Activated CD4-positive, alpha-beta T cell treated with anti-CD3 and anti-CD28 coated beads, Interleukin-2, Interleukin-6, amounts not matched to agents 100 ng/mL and 50 ng/mL, durations not matched to agents 16 hours and 8 hours (primary cell): ENCODE measurements at regions not wholly inside any gene's neighbourhood (a gene's known extent, or its start where the extent isn't known, plus 50 kb on each side); places are given as distances from the start of the nearest gene placed in this dataset.
"Not testable (repeated sequence)": the region's sequence is repeated elsewhere in the genome, so short reads cannot be mapped to it uniquely, and the experiment has no call there.

Experiments
- DNase-seq: peaks from one replicate; pipeline ENCODE4 v3.0.0-alpha.2; 2020

DNA sequence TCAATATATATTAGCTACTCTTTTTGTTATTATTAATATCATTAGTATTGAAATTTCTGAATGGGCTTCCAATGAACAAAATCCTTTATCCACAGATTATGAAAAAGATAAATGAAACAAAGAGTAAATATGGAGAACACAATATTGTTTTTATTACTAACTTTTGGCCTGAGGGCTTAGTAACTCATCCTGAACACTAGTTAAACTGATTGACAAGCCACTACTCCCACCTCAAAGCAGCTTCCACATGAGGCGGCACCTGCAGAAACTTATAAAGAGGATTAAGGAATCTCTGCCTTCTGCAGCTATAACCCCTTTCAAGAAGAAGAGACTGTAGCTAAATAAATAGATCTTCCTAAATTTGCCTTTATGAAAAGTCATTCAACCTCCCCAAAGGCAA lies 187.6 kb upstream of the ALG10 start:
- DNase-seq = no peak

GRCh38 chr12:33876618-33877017 lies 145.7 kb upstream of the ALG10 start:
- DNase-seq = no peak

DNA sequence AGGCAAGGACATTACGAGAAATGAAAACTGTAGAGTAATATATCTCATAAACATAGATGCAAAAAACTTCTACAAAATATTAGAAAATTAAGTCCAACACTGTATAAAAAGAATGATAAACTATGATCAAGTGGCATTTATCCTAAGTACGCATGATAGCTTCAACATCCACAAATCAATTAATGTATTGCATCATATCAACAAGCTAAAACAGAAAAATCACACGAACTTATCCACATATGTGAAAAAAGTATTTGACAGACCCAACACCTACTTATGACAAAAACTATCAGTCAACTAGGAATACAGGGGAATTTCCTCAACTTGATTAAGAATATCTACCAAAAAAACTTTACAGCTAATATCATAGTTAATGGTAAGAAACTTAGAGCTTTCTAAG lies 129.9 kb upstream of the ALG10 start:
- DNase-seq = no peak

- DNase-seq = not testable (repeated sequence)
Measured at GRCh38 chr12:33920460-33920859, 101.8 kb upstream of the ALG10 start.

DNA sequence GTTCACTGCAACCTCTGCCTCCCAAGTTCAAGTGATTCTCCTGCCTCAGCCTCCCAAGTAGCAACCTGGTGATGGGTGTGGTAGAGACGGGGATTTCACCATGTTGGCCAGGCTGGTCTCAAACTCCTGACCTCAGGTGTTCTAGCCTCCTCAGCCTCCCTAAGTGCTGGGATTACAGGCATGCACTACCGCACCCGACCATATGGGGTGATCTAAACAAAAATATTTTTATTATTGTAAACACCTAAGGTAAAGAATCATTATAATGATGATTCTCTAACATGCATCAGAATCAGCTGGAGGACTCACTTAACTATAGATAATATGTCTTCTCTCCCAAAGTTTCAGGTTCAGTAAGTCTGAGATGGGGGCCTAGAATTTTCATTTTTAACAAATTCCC lies 96.2 kb upstream of the ALG10 start:
- no peak for DNase-seq

DNA sequence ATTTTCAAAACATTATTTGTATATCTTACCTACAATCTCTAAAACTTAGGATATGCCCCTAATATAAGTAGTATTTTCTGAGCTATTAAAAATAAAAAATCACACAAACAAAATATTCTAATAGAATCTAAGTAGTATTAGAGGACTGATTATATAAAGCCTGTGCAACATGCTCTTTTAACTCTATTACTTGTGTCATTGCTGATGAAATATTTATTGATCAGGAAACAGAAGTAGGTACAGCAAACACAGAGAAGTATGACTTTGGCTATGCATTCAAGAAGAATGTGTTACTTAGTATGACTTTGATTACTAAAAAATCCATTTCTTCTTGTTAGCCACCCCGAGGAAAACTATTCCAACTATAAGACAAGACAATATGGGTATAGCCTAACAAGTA lies 84.6 kb upstream of the ALG10 start:
- not testable (repeated sequence) for DNase-seq

GRCh38 chr12:33942172-33942571 lies 80.1 kb upstream of the ALG10 start:
- no peak for DNase-seq

DNA sequence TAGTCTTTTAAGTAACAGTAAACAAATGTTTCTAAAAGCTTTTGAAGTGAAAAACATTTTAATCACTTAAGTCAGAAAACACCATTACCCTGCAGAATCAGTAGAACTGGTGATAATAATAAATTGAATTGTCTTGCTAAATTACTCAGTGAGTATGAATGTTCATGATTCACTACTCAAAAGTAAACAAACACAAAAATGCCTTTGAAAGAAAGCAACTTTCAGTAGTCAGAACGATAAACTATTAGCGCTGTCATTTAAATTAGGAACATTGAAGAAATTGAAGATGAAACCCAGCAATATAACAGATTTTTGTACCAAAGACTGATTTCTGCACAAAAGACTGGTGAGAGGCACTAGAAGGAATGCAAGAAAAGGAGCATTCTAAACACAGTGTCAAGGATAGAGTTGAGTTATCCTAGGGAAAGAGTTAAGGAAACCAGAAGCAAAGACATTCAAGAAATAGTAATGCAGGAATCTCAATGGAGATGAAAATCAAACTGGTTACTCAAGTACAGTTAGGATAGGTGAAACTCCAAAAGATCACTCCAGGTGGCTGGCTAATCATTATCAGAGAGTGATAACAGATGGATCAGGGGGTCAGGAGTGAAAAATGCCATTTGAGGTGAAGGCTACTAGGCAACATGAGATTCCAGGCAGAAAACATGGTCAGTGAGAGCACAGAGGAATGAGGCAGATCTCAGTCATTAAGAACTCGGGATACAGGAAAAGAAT lies 77.4 kb upstream of the ALG10 start:
- DNase-seq = no peak

GRCh38 chr12:33945438-33945784 lies 76.9 kb upstream of the ALG10 start:
- DNase-seq = no peak

GRCh38 chr12:33966219-33966618 lies 56.1 kb upstream of the ALG10 start:
- DNase-seq = not testable (repeated sequence)

DNA sequence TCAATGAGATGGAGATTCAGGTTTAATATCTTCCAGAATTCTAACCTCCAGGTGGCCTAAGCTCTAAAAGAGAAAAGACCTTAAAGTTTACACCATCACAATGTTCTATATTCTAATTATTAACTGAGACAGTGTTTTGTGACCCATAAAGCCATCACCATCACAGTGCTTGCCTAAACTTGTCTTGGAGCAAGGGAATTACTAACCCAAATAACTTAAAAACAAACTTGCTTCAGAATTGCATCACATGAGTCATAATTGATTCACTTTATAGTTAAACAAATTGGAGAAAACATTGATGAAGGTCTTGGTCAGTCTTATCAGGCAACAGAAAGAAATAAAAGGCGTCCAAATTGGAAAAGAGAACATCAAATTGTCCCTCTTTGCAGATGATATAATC lies 54.5 kb upstream of the ALG10 start:
- DNase-seq = no peak
